ENCODE measurements at regions not wholly inside any gene's neighbourhood (a gene's known extent, or its start where the extent isn't known, plus 50 kb on each side); places are given as distances from the start of the nearest gene placed in this dataset.

DNA sequence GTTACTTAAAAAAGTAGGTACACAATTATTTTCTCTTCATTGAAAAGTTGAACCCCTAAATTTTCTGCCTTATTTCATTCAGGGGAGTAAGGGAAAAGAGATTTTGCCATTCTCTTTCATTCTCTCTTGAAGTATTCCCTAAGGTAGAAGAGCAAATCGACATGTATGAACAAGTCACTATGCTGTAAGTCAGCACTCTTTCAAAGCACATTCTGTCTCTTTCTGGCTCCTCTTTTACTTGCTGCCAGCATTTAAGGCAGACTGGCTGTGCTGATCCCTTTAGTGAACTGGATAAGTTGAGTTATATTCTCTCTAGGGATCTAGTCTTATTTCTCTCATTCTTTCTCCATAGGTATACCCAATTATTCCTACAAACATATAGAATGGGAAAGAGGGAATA, 222.3 kb upstream of the ZWINT start:
- Histone ChIP-seq H3K4me3 (no peak overlapping the region), H3K4me1 (no peaks in the 10 kb centered on the region), H3K36me3 (no peaks in the 10 kb centered on the region), H3K27ac (no peak overlapping the region), H3K9me3 (no peaks in the 10 kb centered on the region), H3K9ac (ENCODE audit: low read depth in 2 of 2, low read length in 2 of 2) (no peak overlapping the region), H3K27me3 (no peaks in the 10 kb centered on the region)
- intact Hi-C loops (cut with DNase I), result no loop called here
- DNase-seq, result no peak
- TF ChIP-seq, protein P1, sequence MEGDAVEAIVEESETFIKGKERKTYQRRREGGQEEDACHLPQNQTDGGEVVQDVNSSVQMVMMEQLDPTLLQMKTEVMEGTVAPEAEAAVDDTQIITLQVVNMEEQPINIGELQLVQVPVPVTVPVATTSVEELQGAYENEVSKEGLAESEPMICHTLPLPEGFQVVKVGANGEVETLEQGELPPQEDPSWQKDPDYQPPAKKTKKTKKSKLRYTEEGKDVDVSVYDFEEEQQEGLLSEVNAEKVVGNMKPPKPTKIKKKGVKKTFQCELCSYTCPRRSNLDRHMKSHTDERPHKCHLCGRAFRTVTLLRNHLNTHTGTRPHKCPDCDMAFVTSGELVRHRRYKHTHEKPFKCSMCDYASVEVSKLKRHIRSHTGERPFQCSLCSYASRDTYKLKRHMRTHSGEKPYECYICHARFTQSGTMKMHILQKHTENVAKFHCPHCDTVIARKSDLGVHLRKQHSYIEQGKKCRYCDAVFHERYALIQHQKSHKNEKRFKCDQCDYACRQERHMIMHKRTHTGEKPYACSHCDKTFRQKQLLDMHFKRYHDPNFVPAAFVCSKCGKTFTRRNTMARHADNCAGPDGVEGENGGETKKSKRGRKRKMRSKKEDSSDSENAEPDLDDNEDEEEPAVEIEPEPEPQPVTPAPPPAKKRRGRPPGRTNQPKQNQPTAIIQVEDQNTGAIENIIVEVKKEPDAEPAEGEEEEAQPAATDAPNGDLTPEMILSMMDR (IDR thresholded peaks at IDR 0.05), result no peak

DNA sequence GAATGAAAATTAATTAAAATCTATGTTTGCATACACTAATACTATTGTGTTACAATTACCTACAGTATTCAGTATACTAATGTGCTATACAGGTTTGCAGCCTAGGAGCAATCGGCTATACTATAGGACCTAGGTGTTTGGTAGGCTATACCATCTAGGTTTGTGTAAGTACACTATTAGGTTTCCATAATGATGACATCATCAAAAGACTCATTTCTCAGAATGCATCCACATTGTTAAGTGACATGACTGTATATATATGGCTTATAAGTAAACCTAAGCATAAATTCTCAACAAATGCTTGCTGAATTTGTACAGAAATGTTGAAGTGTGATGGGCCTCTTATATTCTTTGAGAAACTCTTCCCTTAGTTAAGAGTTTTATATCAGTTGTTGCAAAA, 206.5 kb upstream of the ZWINT start:
- Histone ChIP-seq H3K27ac (no peak overlapping the region), H3K36me3 (no peaks in the 10 kb centered on the region), H3K4me1 (no peaks in the 10 kb centered on the region), H3K9me3 (no peaks in the 10 kb centered on the region), H3K9ac (ENCODE audit: low read depth in 2 of 2, low read length in 2 of 2) (no peak overlapping the region), H3K4me3 (no peak overlapping the region), H3K27me3 (no peaks in the 10 kb centered on the region)
- TF ChIP-seq, protein P1 (IDR thresholded peaks at IDR 0.05), result no peak
- no peak for DNase-seq
- intact Hi-C loops (cut with DNase I), result no loop called here

DNA sequence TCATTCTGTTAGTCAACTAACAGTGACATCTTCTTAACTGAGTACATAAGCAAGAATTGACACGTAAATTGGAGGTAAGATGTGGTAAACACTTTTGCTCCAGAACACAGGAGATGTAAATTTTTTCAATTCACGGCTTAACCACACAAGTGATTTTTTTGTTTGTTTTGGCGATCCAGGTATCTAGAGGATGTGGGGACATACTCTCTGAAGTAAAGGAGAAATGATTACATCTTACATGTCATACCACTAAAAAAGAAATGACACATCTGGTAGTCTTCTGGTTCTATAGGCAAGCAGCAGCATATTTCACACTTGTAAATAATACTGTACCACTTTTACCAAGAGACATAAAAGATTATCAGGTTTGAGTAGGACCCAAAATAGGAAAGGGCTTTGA, 200.3 kb upstream of the ZWINT start:
- DNase-seq, result no peak
- Histone ChIP-seq H3K27me3 (no peaks in the 10 kb centered on the region), H3K4me1 (no peaks in the 10 kb centered on the region), H3K9me3 (no peaks in the 10 kb centered on the region), H3K4me3 (no peak overlapping the region), H3K9ac (ENCODE audit: low read depth in 2 of 2, low read length in 2 of 2) (no peak overlapping the region), H3K36me3 (no peaks in the 10 kb centered on the region), H3K27ac (no peak overlapping the region)
- TF ChIP-seq, protein P1 (IDR thresholded peaks at IDR 0.05), result no peak
- intact Hi-C loops (cut with DNase I), result no loop called here

DNA sequence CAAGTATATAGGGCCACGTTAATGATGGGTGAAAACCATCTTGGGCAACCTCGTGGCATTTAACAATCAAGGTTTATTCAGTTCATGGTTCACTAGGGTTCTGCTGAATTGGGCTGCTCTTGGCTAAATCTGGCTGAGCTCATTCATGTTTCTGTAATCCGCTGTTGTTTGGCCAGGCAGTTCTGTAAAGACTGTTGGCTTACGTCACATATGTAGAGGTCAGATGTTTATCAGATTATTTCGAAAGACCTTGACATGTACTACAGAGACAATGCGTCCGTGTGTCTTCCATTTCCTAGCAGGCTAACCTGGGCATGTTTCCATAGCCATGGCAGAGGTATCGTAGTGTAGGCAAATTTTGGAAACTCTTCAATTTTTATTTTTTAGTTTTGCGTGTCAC, 190.0 kb upstream of the ZWINT start:
- Histone ChIP-seq H3K9ac (ENCODE audit: low read depth in 2 of 2, low read length in 2 of 2) (no peak overlapping the region), H3K27me3 (no peaks in the 10 kb centered on the region), H3K27ac (no peak overlapping the region), H3K9me3 (no peaks in the 10 kb centered on the region), H3K36me3 (no peaks in the 10 kb centered on the region), H3K4me1 (no peaks in the 10 kb centered on the region), H3K4me3 (no peak overlapping the region)
- TF ChIP-seq, protein P1 (IDR thresholded peaks at IDR 0.05), result no peak
- intact Hi-C loops (cut with DNase I), result no loop called here
- DNase-seq, result no peak

DNA sequence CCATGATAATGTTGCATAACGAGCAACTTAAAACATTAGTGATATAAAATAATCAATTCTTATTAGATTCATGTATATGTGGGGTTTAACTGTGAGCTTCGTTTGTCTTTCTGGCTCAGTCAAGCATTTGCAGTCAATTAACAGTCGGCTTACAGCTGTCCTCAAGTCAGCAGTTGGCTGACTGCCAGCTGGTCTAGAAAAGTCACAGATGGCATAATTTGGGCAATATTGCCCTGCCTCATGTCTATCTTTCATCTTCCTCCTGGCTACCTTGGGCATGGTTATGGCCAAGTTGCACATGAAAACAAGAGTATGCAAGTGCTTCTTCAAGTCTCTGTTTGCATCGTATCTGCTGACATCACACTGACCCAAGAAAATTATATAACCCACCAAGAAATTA, 186.1 kb upstream of the ZWINT start:
- Histone ChIP-seq H3K9me3 (no peaks in the 10 kb centered on the region), H3K27me3 (no peaks in the 10 kb centered on the region), H3K36me3 (no peaks in the 10 kb centered on the region), H3K4me1 (no peaks in the 10 kb centered on the region), H3K4me3 (no peak overlapping the region), H3K27ac (no peak overlapping the region), H3K9ac (ENCODE audit: low read depth in 2 of 2, low read length in 2 of 2) (no peak overlapping the region)
- intact Hi-C loops (cut with DNase I), result no loop called here
- no peak for DNase-seq
- TF ChIP-seq, protein P1 (IDR thresholded peaks at IDR 0.05), result no peak

DNA sequence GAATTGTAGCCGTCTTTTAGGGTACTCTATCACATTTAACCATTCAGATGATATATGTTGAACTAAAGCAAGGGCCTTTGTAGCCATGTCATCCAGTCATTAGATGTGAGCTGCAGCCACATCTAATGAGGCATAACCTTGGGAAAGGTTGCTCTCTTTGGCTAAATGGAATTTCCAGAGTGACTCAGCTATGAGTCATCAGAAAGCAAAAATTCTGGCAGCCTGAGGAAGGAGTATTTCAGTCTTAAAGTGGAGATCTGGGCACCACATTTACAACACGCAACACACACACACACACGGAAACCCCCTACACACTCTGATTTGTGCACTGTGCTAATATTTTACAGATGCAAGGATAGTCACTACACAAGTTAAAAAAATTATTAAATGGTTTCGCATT, 176.9 kb upstream of the ZWINT start:
- no peaks in the 10 kb centered on the region for H3K27me3 ChIP-seq
- H3K9ac ChIP-seq (ENCODE audit: low read depth in 2 of 2, low read length in 2 of 2), result no peak overlapping the region
- DNase-seq, result no peak
- no peaks in the 10 kb centered on the region for H3K36me3 ChIP-seq
- H3K4me3 ChIP-seq, result no peak overlapping the region
- no peaks in the 10 kb centered on the region for H3K4me1 ChIP-seq
- TF ChIP-seq, protein P1 (IDR thresholded peaks at IDR 0.05), result no peak
- no peaks in the 10 kb centered on the region for H3K9me3 ChIP-seq
- no peak overlapping the region for H3K27ac ChIP-seq
- intact Hi-C loops (cut with DNase I), result no loop called here
